CD4-positive, alpha-beta T cell treated with Interferon gamma for 1 hour (primary cell): ENCODE measurements at regions not wholly inside any gene's neighbourhood (a gene's known extent, or its start where the extent isn't known, plus 50 kb on each side); places are given as distances from the start of the nearest gene placed in this dataset.

Source experiments
- DNase-seq: peaks from one replicate; pipeline ENCODE4 v3.0.0-alpha.2; 2020

DNA sequence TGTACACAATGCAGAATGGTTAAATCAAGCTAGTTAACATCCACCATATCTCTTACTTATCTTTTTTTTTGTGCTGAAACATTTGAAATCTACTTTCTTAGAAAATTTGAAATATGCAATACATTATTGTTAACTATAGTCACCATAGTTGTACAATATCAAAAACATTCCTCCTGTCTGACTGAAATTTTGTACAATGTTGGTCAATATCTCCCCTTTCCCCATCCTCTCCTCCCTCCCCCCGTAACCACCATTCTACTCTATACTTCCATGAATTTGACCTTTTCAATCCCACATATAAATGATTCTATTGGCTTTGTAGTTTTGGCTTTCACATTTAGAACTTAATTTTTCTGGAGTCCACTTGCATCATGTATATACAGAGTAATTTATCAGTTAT, 63.5 kb upstream of the DCD start:
- no peak for DNase-seq

- DNase-seq = no peak
Observed at GRCh38 chr12:54708826-54709225, 60.7 kb upstream of the DCD start.

GRCh38 chr12:54704202-54704601, 56.0 kb upstream of the DCD start:
- DNase-seq = no peak

GRCh38 chr12:54701940-54702592, 53.9 kb upstream of the DCD start:
- no peak for DNase-seq

GRCh38 chr12:54700849-54701248, 52.7 kb upstream of the DCD start:
- no peak for DNase-seq

GRCh38 chr12:54700301-54700700, 52.1 kb upstream of the DCD start:
- no peak for DNase-seq
